GM21360 (cell line): ENCODE measurements at regions not wholly inside any gene's neighbourhood (a gene's known extent, or its start where the extent isn't known, plus 50 kb on each side); places are given as distances from the start of the nearest gene placed in this dataset.
"Not testable (repeated sequence)": the region's sequence is repeated elsewhere in the genome, so short reads cannot be mapped to it uniquely, and the experiment has no call there.

ENCODE experiments used
- ATAC-seq: cut with Tn5 transposase; IDR thresholded peaks from one replicate; pipeline ENCODE4 v1.9.1; 2021; ENCODE audit warnings: mild to moderate bottlenecking, moderate library complexity; ENCODE audit not compliant: unreplicated experiment

GRCh38 chr10:64374346-64374745 is 853.1 kb downstream of the REEP3 start:
- ATAC-seq, result no peak

GRCh38 chr10:64376167-64376566 is 855.0 kb downstream of the REEP3 start:
- ATAC-seq, result no peak

DNA sequence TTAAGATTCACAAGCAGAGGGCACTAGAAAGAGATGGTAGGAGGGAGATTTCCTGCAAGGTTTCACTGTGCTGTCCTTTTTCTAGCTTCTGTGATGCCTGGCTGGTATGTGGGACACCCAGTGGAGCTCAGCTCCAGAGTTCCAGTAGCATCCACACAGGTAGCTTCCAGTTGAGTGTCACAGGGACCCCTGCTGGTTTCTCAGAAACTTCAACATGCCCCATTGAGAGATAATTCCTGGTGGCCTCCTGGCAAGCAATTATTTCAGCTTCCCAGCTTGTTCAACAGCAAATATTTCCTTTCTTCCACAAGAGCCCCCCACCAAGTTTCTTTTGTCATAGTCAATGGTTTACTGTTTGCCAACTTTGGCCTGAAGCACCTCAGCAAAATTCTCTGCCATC is 858.7 kb downstream of the REEP3 start:
- ATAC-seq, result no peak

- ATAC-seq, result no peak
These were observed 864.2 kb downstream of the REEP3 start for GRCh38 chr10:64385355-64385754.

DNA sequence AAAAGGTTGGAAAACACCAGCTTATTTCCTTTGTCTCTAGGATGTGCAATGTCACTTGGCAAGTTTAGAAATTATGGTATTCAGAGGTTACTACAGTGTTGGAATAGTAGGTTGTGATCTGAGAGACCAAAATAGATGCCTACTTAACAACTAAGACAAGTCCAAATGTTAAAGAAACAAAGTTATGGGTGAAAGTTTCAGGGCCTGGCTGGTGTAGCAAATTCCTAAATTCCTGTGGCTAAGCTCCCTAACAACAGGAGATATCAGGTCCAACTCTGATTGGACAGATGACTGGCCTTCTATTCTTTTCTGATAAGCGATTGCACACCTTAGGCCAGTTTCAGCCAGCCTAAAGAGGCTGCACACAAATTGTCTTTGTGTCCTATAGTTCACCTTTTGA is 873.5 kb downstream of the REEP3 start:
- no peak for ATAC-seq

DNA sequence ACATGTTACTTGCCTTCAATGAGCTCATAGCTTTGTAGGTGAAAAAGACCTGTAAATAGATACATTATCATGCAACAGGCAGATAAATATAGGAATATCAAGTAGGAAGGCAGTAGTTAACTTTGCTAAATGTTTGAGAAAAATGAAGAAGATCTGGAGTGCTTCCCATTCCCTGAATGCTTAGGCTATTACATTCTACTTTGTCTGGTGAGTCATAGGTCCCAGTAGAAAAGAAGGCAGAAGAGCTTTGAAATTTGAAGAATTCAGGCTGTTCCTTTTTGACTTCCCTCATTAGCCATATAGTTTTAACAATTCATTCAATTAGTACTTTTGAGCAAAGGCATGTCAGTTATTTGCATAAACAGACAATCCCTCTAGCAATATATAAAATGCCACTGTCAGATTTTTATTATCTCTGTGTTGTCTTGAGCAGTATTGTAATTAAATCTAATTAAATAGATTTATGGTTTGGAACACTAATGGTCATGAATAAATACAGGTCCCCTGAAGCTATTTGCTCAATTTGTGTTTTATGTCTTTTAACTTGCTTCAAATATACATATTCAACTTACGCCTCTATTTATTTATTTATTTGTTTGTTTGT is 875.0 kb downstream of the REEP3 start:
- no peak for ATAC-seq

GRCh38 chr10:64397125-64397524 is 875.9 kb downstream of the REEP3 start:
- ATAC-seq, result no peak

DNA sequence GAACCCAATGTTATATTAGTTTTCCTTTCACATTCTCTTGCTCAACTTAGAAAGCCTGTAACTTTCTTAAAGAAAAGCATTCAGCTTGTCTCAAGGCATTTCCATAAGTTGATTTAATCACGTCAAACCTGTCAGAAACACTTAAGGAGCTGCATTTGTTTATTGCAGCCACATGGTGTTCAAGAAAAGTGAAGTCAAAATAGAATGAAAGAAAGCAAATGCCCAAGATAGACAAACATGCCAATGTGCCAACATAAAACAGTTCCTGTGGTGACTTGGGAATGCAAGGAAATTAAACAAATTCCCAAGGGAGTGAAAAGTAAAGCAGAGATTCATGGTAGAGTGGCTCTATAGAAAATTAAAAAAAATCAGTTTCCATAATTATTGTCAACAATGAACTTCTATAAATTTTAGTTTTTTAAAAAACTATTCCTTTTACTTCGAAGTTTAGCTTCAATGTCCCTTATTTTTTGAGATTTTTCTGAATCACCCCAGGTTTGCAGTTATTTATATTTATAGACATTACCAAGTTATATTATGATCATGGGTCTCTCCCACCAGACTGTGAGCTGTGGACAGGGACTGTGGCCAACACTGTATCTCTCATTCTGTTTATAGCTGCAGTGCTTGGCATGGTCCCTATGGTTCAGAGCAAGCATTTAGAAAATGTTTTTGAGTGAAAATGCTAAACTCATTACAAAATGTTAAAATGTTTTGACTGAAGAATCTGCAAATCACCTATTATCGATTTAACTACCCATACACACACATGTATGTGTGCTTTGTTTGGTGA is 887.4 kb downstream of the REEP3 start:
- no peak for ATAC-seq

GRCh38 chr10:64409349-64409748 is 888.1 kb downstream of the REEP3 start:
- ATAC-seq, result no peak

GRCh38 chr10:64416011-64416410 is 894.8 kb downstream of the REEP3 start:
- ATAC-seq, result no peak

- no peak for ATAC-seq
These were observed 898.3 kb downstream of the REEP3 start for GRCh38 chr10:64419461-64419860.

GRCh38 chr10:64426745-64427144 is 905.5 kb downstream of the REEP3 start:
- ATAC-seq, result no peak

DNA sequence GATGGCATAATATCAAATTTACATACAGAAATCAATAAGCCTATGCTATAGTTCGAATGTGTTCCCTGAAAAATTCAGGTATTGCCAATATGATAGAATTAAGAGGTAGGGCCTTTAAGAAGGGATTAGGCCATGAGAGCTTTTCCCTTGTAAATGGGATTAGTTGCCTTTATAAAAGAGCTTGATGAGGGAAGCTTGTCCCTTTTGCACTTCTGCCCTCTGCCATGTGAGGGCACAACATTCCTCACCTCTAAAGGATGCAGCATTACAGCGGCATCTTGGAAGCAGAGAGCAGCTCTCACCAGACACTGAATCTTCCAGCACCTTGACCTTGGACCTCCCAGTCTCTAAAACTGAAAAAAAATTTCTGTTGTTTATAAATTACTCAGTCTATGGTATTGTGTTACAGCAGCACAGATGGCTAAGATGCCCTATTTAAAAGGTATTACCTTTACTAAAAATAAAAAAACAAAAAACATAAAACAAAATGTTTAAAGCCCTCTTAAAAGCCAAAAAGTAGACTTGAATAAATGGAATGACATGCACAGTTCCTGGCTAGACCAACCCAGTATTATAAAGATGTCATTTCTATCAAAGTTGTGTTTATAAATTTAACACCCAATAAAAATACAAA is 909.6 kb downstream of the REEP3 start:
- no peak for ATAC-seq

DNA sequence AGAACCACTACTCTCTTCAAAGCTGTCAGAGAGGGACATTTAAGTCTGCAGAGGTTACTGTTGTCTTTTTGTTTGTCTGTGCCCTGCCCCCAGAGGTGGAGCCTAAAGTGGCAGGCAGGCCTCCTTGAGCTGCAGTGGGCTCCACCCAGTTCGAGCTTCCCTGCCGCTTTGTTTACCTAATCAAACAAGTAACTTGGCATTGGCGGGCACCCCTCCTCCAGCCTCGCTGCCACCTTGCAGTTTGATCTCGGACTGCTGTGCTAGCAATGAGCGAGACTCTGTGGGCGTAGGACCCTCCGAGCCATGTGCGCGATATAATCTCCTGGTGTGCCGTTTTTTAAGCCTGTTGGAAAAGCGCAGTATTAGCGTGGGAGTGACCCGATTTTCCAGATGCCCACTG is 920.7 kb downstream of the REEP3 start:
- ATAC-seq, result not testable (repeated sequence)

- ATAC-seq, result no peak
These were observed 923.0 kb downstream of the REEP3 start for GRCh38 chr10:64444163-64444562.

DNA sequence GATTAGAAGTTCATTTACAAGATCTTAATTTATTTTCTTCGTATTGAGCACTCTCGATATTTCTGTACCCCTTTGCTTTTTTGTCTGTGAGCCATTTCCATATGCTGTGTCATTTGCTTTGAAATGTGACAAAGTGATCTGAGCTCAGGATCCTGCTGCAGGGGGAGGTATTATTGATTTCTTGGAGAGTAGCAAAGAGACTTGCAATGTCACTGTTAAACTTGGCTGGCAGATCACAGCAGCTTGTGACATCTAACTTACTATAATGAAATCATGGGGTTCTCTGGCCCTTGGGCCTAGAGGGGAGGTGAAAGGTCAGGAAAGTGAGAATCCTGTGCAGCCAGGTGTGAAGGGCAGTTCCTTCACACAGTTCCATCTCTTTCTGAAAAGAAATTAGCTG is 923.4 kb downstream of the REEP3 start:
- ATAC-seq, result no peak

DNA sequence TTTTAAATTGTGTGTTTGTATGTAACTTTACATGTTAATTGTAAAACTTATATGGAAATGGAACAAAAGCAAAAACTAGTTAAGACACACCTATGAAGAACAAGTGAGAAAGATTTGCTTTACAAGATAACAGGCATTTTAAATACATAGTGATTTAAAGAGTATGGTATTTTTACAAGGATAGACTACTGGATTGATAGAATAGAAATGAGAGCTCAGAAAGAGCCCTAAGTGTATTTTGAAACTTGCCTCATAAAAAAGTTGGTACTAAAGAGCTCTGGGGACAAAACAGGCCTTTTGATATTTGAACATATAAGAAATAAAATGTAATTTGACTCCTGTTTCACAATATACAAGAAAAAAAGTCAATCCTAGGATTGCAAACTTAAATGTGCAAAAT is 928.4 kb downstream of the REEP3 start:
- no peak for ATAC-seq

DNA sequence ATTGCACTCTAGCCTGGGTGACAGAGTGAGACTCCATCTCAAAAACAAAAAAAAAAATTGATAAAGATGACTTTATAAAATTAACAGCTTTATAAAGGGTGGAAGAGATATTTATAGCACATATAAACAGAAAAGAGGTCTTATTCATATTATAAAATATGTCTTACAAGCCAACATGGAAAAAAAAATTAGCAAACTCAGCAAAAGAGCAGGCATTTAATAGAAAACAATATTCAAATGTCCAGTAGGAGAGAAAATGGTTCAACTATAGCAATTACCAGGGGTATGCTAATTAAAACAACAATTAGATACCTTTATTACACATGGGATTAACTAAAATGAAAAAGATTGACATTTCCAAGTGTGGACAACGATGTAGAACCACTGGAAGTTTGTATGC is 929.1 kb downstream of the REEP3 start:
- no peak for ATAC-seq

- no peak for ATAC-seq
These were observed 933.8 kb downstream of the REEP3 start for GRCh38 chr10:64454962-64455361.

- ATAC-seq, result no peak
These were observed 937.1 kb downstream of the REEP3 start for GRCh38 chr10:64458306-64458705.

- ATAC-seq, result no peak
These were observed 942.2 kb downstream of the REEP3 start for GRCh38 chr10:64463406-64463805.

- ATAC-seq, result no peak
These were observed 944.5 kb downstream of the REEP3 start for GRCh38 chr10:64465653-64466052.
